DOHH2 (cell line): ENCODE measurements at regions not wholly inside any gene's neighbourhood (a gene's known extent, or its start where the extent isn't known, plus 50 kb on each side); places are given as distances from the start of the nearest gene placed in this dataset.

Experiments used
- H3F3A ChIP-seq: fragments of 200-600 bp; sonication (generic), shearing (Covaris generic); 2 replicates; pipeline ENCODE4 v1.6.0; 2016; ENCODE audit warnings: antibody characterized with exemption, mild to moderate bottlenecking; ENCODE audit not compliant: control insufficient read depth, insufficient read depth
- H3K27ac ChIP-seq: fragments of 200-600 bp; sonication (generic); 2 replicates; pipeline ENCODE4 v1.5.1; 2014; ENCODE audit warnings: low read depth, mild to moderate bottlenecking, low read length, moderate library complexity
- H3K27me3 ChIP-seq: fragments of 200-600 bp; sonication (generic); 2 replicates; pipeline ENCODE4 v1.6.1; 2014; ENCODE audit warnings: mild to moderate bottlenecking, low read length, mixed read lengths; ENCODE audit not compliant: control insufficient read depth
- H3K36me3 ChIP-seq: fragments of 200-600 bp; sonication (generic); 2 replicates; pipeline ENCODE4 v1.6.1; 2014; ENCODE audit warnings: mild to moderate bottlenecking, low read length, moderate library complexity, mixed read lengths; ENCODE audit not compliant: control insufficient read depth
- H3K4me1 ChIP-seq: fragments of 200-600 bp; sonication (generic); 2 replicates; pipeline ENCODE4 v1.6.1; 2014; ENCODE audit warnings: mild to moderate bottlenecking, low read length, mixed read lengths; ENCODE audit not compliant: control insufficient read depth
- H3K4me2 ChIP-seq: fragments of 200-600 bp; sonication (generic); 2 replicates; pipeline ENCODE4 v1.6.0; 2014; ENCODE audit warnings: mild to moderate bottlenecking, low read length, moderate library complexity
- H3K4me3 ChIP-seq: fragments of 200-600 bp; sonication (generic); 2 replicates; pipeline ENCODE4 v1.5.1; 2014; ENCODE audit warnings: mild to moderate bottlenecking, low read length, mixed read lengths
- H3K79me2 ChIP-seq: fragments of 200-600 bp; sonication (generic); 2 replicates; pipeline ENCODE4 v1.6.1; 2014; ENCODE audit warnings: mild to moderate bottlenecking, low read length, mixed read lengths; ENCODE audit not compliant: control insufficient read depth
- H3K9me2 ChIP-seq: fragments of 200-600 bp; sonication (generic); replicated peaks from 2 replicates; pipeline ENCODE4 v1.6.1; 2014; ENCODE audit warnings: mild to moderate bottlenecking, low read length, mixed read lengths; ENCODE audit not compliant: control insufficient read depth
- H3K9me3 ChIP-seq: fragments of 200-600 bp; sonication (generic); 2 replicates; pipeline ENCODE4 v1.6.1; 2014; ENCODE audit warnings: antibody characterized with exemption, low read length, mixed read lengths; ENCODE audit not compliant: control insufficient read depth, insufficient read depth
- H4K20me1 ChIP-seq: fragments of 200-600 bp; sonication (generic); 2 replicates; pipeline ENCODE4 v1.6.0; 2014; ENCODE audit warnings: low read depth, mild to moderate bottlenecking, antibody characterized with exemption, low read length, moderate library complexity; ENCODE audit not compliant: control insufficient read depth, insufficient read depth
- CTCF ChIP-seq: fragments of 200-600 bp; sonication (generic); IDR thresholded peaks from one replicate; pipeline ENCODE4 v1.5.1; 2014; ENCODE audit warnings: antibody characterized with exemption, mild to moderate bottlenecking, low read depth, low read length; ENCODE audit not compliant: poor library complexity, severe bottlenecking
- EZH2phosphoT487 ChIP-seq: fragments of 200-600 bp; sonication (generic); IDR thresholded peaks from 2 replicates; pipeline ENCODE4 v1.6.1; 2017; ENCODE audit warnings: borderline replicate concordance, mild to moderate bottlenecking, antibody characterized with exemption, low read length, moderate library complexity, mixed read lengths

GRCh38 chr20:58044286-58044685 lies 184.2 kb downstream of the ANKRD60 start:
- Histone ChIP-seq H3K9me3 (no peaks in the 10 kb centered on the region), H3K79me2 (no peaks in the 10 kb centered on the region), H3K9me2 (no peaks in the 10 kb centered on the region), H3K27ac (no peak overlapping the region), H3K4me2 (no peak overlapping the region), H3F3A (no peaks in the 10 kb centered on the region), H3K27me3 (no peaks in the 10 kb centered on the region), H3K4me1 (no peaks in the 10 kb centered on the region), H4K20me1 (no peaks in the 10 kb centered on the region), H3K4me3 (no peak overlapping the region), H3K36me3 (no peaks in the 10 kb centered on the region)
- no peak for TF ChIP-seq EZH2phosphoT487
- no peak for TF ChIP-seq CTCF

GRCh38 chr20:58043236-58044140 lies 185.0 kb downstream of the ANKRD60 start:
- Histone ChIP-seq H3K9me2 (no peaks in the 10 kb centered on the region), H3K27me3 (no peaks in the 10 kb centered on the region), H3K4me1 (no peaks in the 10 kb centered on the region), H3K4me2 (no peak overlapping the region), H3F3A (no peaks in the 10 kb centered on the region), H3K4me3 (no peak overlapping the region), H3K79me2 (no peaks in the 10 kb centered on the region), H3K36me3 (no peaks in the 10 kb centered on the region), H3K27ac (no peak overlapping the region), H4K20me1 (no peaks in the 10 kb centered on the region), H3K9me3 (no peaks in the 10 kb centered on the region)
- TF ChIP-seq EZH2phosphoT487 (no peak), CTCF (no peak)

DNA sequence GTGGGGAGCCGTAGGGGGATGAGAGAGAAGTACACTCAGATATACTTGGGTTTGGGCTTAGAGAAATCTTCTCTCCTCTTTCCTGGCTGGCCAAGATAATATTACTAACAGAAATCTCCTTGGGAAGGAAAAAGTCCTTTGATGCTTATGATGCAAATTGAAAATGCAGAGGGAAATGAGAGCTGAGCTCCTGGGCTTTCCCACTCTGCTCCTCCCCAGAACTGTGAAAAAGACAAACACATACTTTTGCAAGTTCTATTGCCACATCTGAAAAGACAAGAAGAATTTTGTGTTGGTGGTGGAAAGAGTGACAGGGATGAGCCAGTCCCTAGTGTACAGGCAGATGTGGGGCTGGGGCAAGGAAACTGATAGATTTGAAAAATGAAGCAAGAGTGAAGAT lies 185.9 kb downstream of the ANKRD60 start:
- H4K20me1 ChIP-seq, result no peaks in the 10 kb centered on the region
- no peaks in the 10 kb centered on the region for H3K79me2 ChIP-seq
- H3K27ac ChIP-seq, result no peak overlapping the region
- no peak for TF ChIP-seq CTCF
- TF ChIP-seq EZH2phosphoT487, result no peak
- H3F3A ChIP-seq, result no peaks in the 10 kb centered on the region
- H3K36me3 ChIP-seq, result no peaks in the 10 kb centered on the region
- no peaks in the 10 kb centered on the region for H3K27me3 ChIP-seq
- H3K4me1 ChIP-seq, result no peaks in the 10 kb centered on the region
- no peaks in the 10 kb centered on the region for H3K9me3 ChIP-seq
- no peak overlapping the region for H3K4me3 ChIP-seq
- H3K9me2 ChIP-seq, result no peaks in the 10 kb centered on the region
- no peak overlapping the region for H3K4me2 ChIP-seq
